ENCODE measurements at regions not wholly inside any gene's neighbourhood (a gene's known extent, or its start where the extent isn't known, plus 50 kb on each side); places are given as distances from the start of the nearest gene placed in this dataset.

DNA sequence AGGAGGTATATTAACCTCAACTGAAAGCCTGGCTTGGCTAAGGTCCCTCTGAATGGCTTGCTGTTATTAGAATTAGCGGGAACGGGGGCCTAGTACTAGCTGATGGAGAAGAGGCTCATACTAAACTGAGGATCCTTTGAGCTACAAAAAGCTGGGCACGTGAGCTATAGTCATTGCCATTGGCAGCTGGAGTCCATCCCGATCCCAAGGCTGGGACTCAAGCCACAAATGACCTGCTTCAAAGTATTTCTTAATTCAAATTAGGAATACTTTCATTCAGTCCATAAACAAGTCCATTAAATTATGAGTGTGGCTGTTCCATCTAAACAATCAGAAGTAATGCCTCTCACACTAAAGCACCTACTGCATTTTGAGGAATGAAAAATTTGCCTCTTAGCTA, 114.5 kb downstream of the DACT1 start:
- no peak for DNase-seq (ENCODE audit: low spot score)
- TF ChIP-seq, protein P1, sequence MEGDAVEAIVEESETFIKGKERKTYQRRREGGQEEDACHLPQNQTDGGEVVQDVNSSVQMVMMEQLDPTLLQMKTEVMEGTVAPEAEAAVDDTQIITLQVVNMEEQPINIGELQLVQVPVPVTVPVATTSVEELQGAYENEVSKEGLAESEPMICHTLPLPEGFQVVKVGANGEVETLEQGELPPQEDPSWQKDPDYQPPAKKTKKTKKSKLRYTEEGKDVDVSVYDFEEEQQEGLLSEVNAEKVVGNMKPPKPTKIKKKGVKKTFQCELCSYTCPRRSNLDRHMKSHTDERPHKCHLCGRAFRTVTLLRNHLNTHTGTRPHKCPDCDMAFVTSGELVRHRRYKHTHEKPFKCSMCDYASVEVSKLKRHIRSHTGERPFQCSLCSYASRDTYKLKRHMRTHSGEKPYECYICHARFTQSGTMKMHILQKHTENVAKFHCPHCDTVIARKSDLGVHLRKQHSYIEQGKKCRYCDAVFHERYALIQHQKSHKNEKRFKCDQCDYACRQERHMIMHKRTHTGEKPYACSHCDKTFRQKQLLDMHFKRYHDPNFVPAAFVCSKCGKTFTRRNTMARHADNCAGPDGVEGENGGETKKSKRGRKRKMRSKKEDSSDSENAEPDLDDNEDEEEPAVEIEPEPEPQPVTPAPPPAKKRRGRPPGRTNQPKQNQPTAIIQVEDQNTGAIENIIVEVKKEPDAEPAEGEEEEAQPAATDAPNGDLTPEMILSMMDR (IDR thresholded peaks at IDR 0.05) = no peak
- no peak for ATAC-seq (ENCODE audit: low FRiP score)

DNA sequence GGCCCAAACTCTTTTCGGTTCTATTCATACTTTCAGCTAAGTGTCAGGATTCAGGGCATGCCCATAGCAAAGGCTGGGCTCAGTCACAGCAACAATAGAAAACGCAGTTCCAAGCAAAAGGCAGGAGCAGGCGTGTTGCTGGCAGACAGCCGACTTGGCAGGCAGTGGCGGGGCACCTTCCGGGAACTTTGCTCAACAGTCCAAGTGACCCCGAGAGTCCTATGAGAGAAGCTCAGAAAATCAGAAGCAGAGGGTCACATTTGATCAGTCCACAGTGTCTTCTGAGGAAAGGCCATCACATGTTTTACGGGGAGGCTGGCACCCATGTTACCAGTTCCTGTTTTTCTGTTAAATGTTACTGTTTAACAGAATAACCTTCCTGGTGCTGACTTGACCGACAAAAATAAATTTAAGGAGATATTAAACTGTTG, 115.0 kb downstream of the DACT1 start:
- ATAC-seq (ENCODE audit: low FRiP score) = peak; percentile 46
- TF ChIP-seq, protein P1 (IDR thresholded peaks at IDR 0.05) = no peak
- peak; percentile 37 for DNase-seq (ENCODE audit: low spot score)

DNA sequence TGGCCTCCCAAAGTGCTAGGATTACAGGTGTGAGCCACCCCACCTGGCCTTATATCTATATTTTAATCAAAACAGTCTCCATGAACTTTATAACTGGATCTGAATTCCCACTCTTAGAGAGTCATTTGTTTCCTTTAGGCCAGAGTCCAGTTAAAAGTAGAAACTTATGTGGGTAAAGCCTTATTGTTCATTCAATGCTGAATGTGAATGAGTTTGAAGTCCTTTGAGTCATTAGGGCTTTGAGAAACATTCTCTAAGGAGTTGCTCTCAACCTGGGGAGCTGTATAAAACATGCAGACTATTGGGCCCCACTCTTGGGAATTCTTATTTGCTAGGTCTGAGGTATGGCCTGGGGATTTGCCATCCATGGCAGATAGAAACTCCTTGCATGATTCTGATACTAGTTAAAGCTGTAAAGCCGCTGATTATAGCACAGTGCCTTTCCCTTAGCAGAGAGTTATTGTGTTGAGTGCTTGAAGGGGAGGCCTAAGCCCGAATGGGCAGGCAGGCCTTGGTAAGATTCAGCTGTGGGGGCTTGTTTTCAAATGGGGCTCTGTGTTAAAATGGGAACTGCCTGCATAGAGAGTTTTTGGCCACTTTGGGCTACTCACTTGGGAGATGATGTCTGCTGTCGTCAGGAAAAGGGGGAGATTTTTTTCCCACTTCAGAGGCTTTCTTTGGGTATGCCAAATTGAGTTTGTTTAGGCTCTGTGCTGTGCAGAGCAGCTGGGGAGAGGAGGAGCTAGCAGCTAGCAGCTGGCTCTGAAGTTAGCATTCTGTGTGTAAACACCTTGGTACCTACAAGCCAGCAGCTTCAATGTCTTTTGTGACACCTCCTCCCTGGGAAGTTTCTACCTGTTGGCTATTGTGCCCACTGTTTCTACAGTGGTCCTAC, 117.5 kb downstream of the DACT1 start:
- DNase-seq (ENCODE audit: low spot score) = no peak
- ATAC-seq (ENCODE audit: low FRiP score) = no peak

DNA sequence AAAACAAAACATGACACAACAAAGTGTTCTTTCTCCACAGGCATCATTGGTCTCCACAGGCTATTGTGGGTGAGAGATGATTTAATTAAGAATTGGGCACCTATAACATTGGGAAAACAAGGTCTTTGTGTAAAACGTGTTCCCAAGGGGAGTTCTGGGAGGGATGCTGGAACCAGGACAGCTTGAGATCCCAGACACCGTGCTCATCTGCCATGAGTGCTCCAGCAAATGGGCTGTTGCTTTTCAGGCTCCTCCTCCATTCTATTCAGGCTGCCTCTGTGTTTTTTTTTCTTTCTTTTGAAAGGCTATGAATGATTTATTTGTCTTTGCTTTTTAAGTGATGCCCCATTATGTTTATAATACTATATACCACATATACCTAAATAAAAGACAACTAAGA, 122.4 kb downstream of the DACT1 start:
- TF ChIP-seq, protein P1 (IDR thresholded peaks at IDR 0.05) = no peak
- no peak for DNase-seq (ENCODE audit: low spot score)
- no peak for ATAC-seq (ENCODE audit: low FRiP score)

More for the DNA sequence above, 117.5 kb downstream of the DACT1 start:
- TF ChIP-seq, protein P1 (IDR thresholded peaks at IDR 0.05) = no peak

DNA sequence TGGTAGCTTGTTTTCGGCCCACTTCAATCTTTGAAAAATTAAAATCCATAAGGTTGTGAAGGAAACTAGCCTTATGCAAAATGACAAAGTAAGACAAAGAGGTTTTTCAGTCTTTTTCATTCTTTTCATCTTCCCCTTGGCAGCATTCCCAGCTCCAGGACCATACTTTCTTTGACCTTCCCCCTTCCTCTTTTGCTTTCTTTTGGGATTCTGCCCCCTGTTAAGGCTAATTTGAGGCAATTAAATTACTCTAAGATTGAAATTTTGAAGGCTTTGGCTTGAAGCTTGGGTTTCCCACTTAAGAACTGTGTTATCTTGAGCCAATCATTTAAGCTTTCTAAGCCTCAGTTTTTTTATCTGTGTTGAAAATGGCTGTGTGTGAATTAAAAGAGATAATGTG, 124.9 kb downstream of the DACT1 start:
- no peak for ATAC-seq (ENCODE audit: low FRiP score)
- DNase-seq (ENCODE audit: low spot score) = no peak
- TF ChIP-seq, protein P1 (IDR thresholded peaks at IDR 0.05) = no peak

DNA sequence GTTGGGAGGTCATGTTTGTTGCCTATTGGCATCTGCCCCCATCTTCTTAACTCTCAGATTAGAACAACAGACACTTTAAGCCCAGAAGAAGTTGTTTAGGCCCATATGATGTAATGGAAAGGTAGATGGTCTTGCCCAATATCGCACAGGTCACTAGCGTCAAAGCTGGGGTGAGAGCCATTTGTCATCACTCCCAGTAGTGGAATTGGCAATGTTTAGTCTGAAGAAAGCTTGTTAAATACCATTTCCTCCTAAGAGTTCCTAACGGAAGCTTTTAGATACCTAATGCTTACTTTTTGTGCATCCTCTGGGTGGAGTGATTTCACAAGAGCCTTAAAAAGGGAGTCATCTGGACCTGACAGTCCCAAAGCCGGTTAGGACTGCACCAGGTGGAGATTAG, 125.4 kb downstream of the DACT1 start:
- no peak for DNase-seq (ENCODE audit: low spot score)
- TF ChIP-seq, protein P1 (IDR thresholded peaks at IDR 0.05) = no peak
- no peak for ATAC-seq (ENCODE audit: low FRiP score)

DNA sequence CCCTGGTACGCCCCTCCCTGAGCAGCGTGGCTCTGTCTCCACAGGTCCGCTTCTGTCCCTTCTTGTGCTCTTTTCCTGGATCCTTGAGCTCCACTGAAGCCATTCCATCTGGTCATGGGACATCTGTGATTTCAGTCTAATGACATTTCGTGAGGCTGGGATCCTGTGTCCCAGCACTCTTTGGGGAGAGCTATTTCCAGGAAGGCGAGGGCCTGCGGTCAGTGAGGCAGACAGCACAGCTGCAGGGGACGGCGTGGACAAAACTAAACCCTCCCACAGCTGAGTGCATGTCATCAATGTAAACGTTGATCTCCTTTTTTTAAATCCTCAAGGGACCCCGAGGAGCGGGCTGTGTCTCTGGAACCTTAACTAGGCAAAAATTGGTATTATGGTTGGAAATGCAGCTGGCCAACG, 127.7 kb downstream of the DACT1 start:
- TF ChIP-seq, protein P1 (IDR thresholded peaks at IDR 0.05) = no peak
- no peak for ATAC-seq (ENCODE audit: low FRiP score)
- no peak for DNase-seq (ENCODE audit: low spot score)

All from omental fat pad (tissue), 3 donors.